GM21737 (cell line): ENCODE measurements at regions not wholly inside any gene's neighbourhood (a gene's known extent, or its start where the extent isn't known, plus 50 kb on each side); places are given as distances from the start of the nearest gene placed in this dataset.
"Not testable (repeated sequence)": the region's sequence is repeated elsewhere in the genome, so short reads cannot be mapped to it uniquely, and the experiment has no call there.

Source experiments
- ATAC-seq: cut with Tn5 transposase; IDR thresholded peaks from one replicate; pipeline ENCODE4 v1.9.1; 2021; ENCODE audit warnings: mild to moderate bottlenecking, moderate library complexity; ENCODE audit not compliant: unreplicated experiment

DNA sequence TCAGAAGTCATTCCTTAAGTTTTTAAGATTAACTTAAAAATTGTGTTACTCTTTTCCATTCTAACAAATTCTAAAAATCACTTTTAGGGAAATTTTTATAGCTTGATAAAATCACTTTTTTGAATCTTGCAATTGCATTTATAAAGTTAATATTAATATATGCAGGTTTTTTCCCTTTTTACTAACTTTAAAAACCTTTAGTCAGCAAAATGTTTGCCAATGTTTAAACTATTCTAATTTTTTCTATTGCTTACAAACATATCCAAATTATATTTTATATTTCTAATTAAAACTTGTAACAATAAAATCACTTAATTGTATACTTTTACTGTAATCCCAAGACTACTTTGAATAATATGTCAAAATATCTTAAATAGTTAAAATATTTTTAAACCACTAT lies 839.4 kb downstream of the TBL1XR1 start:
- ATAC-seq = no peak

DNA sequence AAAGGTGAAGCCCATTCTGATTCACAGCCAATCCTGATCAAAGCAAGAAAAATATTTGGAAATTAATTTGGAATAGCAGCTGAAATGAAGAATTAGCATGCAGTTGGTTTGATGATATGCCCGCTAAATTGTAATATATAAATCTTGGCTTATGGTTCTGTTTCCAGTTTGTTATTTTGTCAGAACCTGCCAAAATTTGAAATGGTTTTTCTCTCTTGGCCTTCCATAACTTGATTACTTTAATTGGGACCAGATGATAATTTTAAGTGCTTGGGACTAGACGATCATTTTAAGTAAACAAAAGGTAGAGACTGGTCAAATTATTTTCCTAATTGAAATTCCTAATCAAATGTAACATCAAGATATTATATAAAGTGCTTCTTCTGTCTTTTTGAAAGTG lies 842.4 kb downstream of the TBL1XR1 start:
- ATAC-seq = no peak

DNA sequence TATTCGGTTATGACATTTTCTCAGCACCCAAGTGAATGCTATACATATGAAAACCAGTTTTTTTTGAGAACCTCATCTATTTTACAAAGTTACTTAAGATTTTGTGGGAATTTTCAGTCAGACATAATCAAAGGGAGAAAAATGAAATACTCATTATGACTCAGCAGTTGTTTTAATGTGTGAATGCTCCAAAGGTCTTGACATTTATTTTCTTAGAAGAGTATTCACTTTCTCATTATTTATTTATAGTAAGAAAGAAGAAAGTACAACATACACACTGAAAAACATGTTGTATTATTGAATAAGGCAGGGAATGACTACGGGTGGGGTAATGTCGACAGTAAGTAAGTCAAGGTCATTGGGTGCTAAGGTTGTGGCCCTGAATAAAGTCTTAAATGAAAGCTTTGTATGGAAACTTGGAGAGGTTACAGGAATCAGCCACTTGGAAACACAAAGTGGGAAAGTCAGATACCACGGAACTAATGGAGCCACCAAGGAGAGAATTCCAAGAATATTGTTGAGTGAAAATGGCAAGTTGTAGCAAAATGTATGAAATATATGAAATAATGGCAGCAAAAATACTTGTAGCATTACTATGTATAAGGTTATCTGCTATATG lies 844.5 kb downstream of the TBL1XR1 start:
- ATAC-seq = no peak

DNA sequence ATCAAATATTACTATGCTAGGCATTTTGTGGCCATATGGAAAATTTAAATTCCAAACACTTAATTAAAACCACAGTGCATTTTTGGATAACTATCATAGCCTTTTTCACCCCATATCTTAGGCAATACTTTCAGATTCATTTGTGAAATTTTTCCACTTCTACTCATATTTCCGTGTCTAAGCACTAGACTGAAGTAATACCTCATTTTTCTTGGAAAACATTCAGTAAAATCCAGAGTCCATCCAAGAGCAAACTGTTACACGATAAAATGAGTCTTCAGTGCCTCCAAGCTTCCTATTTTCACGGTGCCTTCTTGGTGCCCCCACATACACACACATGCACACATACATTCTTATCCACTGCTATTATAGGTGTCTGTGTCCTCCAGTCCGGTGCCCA lies 845.9 kb downstream of the TBL1XR1 start:
- no peak for ATAC-seq

DNA sequence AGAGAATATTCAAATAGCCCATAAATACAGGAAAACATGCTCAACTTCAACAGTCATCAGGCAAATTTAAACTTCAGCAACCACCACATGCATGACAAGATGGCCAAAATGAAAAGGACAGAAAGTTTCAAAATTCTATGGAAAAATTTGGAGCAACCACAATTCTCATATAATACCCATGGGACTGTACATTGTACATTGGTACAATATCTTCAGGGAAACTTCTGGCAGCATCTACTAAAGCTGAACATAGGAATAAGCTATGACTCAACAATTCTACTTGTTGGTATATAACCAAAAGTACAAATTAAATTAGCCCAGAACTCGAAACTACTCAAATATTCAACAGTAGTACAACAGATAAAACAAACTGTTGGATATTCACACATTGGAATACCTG lies 847.6 kb downstream of the TBL1XR1 start:
- no peak for ATAC-seq

DNA sequence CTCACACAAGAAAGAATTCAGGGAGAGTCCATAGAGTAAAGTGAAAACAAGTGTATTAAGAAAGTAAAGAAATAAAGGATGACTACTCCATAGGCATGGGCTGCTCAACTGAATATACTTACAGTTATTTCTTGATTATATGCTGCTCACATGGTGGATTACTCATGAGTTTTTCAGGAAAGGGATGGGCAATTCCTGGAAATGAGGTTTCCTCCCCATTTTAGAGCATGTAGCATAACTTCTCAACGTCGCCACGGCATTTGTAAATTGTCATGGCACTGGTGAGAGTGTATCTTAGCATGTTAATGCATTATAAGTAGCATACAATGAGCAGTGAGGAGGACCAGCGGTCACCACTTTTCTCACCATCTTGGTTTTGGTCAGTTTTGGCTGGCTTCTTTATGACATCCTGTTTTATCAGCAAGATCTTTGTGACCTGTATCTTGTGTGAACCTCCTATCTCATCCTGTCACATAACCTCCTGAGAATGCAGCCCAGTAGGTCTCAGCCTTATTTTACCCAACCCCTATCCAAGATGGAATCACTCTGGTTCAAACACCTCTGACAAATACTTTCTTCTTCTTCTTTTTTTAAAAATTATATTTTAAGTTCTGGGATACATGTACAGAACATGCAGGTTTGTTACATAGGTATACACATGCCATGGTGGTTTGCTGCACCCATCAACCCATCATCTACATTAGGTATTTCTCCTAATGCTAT lies 849.7 kb downstream of the TBL1XR1 start:
- no peak for ATAC-seq

DNA sequence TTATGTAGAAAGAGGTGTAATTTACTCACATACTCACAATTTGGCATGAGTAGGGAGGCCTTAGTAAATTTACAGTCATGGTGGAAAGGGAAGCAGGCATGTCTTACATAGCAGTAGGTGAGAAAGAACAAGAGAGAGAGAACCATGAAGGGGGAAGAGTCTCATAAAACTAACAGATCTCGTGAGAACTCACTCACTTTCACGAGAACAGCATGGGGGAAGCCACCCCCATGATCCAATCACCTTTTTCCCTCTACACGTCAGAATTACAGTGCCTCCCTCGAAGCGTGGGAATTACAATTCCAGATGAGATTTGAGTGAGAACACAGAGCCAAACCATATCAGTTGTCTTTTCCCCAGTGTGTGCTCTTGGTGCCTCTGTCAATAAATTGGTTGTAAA lies 855.3 kb downstream of the TBL1XR1 start:
- no peak for ATAC-seq

DNA sequence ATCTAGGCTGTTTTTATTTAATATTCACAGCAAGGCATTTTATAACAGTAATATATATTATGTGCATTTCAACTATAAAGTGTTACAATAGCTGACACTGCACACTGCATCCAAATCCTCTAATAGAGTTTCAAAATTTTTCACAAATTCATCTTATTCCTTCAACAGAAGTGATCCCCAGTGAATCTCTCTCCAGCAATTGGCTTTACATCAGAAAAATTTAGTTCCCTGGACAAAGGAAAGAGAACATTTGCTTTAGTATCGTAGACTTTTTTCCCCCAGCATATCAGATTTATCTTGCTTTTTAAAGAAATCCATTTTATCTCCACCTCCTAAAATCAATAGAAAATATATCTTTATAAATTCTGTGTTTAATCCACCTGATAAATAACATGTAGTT lies 868.6 kb downstream of the TBL1XR1 start:
- ATAC-seq = no peak

DNA sequence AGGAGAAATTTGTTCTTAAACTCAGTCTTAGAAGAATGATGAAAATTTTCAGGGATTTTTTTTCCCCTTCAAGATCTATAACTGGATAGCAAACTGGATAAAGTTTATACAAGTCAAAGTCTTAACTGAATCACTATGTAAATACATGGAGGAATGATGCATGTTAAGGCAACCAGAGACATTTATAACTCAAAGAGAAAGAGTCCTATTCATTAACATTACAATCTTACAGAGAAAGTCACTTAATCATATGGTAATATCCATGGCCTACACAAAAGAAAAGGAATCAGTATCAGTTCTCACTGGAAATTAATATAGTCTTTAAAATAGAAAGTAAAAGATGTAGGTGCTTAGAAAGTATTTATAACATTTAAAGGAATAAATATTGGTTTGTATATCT lies 869.1 kb downstream of the TBL1XR1 start:
- no peak for ATAC-seq

DNA sequence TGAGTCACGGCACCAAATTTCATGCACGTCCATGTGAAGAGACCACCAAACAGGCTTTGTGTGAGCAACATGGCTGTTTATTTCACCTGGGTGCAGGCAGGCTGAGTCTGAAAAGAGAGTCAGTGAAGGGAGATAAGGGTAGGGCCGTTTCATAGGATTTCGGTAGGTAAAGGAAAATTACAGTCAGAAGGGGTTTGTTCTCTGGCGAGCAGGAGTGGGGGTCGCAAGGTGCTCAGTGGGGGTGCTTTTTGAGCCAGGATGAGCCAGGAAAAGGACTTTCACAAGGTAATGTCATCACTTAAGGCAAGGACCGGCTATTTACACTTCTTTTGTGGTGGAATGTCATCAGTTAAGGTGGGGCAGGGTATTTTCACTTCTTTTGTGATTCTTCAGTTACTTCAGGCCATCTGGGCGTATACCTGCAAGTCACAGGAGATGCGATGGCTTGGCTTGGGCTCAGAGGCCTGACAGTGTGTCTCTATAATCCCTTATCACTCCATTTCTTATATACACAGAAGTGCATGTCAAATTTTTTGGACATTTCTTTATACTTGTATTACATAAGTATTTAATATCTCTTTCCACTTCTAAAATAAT lies 870.3 kb downstream of the TBL1XR1 start:
- ATAC-seq = not testable (repeated sequence)

DNA sequence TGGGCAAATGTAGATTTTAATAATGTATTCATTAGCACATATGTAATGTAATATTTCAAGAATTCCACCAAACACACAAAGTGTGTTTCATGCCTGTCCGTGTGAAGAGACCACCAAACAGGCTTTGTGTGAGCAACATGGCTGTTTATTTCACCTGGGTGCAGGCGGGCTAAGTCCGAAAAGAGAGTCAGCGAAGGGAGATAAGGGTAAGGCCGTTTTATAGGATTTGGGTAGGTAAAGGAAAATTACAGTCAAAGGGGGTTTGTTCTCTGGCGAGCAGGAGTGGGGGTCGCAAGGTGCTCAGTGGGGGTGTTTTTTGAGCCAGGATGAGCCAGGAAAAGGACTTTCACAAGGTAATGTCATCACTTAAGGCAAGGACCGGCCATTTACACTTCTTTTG lies 875.8 kb downstream of the TBL1XR1 start:
- ATAC-seq = not testable (repeated sequence)

DNA sequence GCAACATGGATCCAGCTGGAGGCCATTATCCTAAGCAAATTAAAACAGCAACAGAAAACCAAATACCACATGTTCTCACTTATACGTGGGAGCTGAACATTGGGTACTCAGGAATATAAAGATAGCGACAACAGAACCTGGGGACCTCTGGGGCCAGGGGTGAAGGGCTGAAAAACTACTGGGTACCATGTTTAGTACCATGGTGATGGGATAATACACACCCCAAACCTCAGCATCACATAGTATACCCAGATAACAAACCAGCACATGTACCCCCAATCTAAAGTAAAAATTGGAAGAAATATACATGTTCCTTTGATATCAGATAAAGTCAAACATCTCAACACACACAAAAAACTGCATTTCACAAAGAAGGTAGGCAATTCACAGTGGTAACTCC lies 876.2 kb downstream of the TBL1XR1 start:
- no peak for ATAC-seq

DNA sequence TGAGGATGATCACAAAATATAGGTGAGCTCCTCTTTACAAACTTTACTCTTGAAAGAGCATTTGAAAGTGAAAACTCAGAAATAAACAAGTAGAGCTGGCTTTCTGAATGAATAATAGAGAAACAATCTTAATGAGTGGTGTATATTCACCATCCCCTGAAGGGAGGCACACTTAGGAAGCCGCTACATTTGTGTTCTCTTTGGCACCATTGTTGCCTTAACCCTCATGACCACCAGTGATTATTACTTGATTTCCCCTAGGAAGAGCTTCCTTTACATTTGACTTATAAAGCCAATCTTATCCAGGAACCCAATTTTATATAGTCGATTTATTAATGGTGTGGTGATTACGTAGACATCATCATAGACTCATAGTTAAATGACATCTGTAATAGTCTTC lies 883.9 kb downstream of the TBL1XR1 start:
- no peak for ATAC-seq

DNA sequence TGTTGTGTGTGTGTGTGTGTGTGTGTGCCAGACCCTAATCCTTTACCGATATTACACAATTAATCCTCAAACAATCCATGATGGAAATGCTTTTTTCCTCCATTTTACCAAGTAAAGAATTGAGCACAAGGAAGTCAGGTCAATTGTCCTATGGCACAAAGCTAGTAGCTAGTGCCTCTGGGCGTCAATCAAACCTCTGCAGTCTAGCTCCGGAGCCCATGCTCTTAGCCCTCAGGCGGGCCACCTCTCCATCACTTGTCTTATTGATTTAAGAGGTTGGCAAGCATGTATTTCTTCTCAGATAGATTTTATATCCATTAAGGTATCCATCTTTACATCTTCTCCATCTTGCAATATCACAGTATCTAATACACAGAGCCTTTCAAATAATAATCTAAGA lies 886.6 kb downstream of the TBL1XR1 start:
- ATAC-seq = no peak

DNA sequence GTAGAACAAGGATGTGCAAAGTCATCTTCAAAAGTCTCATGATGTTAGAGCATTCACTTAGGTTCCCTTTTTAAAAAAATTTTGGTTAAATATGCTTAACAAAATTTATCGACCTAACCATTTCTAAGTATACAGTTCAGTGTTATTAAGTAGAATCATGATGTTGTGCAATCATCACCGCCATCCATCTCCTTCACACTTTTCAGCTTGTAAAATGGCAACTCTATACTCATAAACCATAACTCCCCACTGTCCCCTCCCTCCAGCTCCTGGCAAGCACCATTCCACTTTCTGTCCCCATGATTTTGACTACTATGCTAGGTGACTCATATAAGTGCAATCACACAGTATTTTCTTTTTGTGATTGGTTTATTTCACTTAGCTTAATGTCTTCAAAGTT lies 895.0 kb downstream of the TBL1XR1 start:
- ATAC-seq = no peak

DNA sequence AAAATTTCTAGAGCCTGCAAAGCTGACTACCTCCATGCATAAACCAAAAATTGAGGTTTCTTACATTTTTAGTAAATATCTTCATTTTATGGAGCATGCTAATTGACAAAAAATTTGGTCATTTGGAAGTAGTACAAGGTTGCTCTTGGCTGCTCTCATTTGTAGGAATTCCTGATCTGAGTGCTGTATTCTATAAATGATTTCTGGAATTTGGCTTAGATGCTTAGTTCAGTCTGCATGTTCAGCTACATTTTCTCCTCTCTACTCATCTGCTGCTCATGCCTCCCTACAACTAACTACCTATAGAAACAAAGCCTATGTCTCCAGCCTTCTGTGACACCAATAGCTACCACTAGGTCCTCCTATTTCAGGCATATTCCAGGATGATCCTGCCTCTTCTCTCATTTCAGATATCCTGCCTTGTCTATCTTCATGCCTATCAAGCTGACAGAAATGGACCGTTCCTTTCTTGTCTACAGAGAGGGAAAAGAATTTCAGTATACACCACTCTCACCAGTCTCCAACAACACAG lies 901.1 kb downstream of the TBL1XR1 start:
- ATAC-seq = no peak

DNA sequence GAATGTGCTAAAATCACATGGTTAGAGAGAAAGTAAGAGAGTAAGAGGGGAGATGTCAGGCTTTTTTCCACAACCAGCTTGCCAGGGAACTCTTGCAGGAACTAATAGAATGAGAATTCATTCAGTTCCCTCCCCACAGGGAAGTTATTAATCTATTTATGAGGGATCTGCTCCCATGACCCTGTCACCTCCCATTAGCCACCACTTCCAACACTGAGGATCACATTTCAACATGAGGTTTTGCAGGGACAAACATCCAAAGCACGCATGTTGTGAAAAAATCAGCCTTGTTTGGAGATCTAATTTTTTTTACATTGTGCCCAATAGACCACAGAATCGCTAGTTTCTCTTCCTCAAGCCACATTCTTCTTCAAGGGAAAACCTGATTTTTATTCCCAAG lies 904.0 kb downstream of the TBL1XR1 start:
- no peak for ATAC-seq

DNA sequence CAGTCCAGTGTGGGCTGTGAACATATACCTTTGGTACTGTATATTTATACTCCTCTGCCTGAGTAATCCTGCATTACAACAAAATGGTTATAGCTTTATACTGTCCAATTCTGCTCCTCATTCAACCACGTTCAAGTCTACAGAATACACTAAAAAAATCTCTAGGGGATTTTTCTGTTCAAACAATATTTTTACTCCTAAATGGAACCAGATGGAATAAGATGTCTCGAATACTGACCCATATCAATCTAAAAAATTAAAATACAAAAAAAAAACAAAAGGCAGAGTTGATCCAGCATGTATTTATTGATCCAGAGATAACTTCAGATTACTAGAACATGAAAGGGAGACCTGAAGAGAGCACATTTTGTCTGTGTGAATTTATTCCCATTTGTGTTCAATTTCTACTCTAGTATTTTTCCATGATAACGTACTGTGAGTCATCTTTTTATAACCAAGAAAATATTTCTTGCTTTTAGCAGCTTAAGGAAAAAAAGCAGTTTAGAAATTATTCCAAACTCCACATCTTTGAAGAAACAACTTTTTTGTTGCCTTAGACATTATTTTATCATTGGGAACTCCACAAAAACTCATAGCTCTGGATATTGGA lies 910.7 kb downstream of the TBL1XR1 start:
- ATAC-seq = no peak

DNA sequence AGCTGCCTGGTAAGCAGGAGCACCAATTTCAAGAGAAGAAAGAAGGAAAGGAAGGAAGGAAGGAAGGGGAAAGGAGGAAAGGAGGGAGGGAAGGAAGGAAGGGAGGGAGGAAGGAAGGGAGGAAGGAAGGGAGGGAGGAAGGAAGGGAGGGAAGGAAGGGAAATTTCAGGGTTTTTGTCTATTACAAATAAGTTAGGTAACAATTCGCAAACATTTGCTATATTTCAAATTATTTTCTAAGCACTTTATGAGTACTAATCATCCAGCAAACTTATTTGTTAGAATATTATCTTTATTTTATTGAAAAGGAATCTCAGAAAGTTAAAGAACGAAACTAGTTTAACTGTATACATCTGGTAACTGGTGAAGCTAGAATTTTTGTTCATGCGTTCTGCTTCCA lies 921.7 kb downstream of the TBL1XR1 start:
- ATAC-seq = no peak

DNA sequence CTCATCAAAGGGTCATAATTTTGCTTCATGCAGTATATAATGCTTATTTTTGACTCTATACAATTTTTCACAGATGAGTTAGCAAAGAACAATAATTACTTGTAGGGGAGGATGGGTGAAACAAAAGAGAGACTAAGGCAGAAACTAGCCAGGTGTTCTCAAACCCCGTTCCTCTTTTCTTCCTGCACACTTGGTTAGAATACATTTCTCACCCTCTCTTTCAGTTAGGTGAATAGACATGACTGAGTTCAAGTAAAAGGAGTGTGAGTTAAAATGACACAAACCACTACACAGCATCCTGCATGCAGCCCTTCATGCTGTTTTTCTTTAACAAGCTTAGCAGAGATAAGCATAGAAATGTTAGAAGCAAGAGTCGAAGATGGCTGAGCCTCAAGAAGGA lies 922.2 kb downstream of the TBL1XR1 start:
- ATAC-seq = no peak

DNA sequence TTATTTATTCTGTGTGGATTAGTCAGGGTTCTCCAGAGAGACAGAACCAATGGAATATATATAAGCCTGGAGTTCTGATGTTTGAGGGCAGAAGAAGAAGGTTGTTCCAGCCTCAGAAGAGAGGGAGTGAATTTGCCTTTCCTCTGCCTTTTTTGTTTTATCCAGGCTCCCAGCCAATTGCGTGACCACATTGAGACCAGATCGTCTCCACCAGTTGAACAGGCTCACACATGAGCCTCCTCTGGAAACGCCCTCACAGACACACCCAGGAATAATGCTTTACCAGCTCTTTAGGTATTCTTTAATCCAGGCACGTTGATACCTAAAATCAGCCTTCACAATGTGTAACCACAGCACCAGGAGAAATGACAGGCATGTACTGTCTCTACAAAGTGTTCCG lies 923.1 kb downstream of the TBL1XR1 start:
- ATAC-seq = no peak

DNA sequence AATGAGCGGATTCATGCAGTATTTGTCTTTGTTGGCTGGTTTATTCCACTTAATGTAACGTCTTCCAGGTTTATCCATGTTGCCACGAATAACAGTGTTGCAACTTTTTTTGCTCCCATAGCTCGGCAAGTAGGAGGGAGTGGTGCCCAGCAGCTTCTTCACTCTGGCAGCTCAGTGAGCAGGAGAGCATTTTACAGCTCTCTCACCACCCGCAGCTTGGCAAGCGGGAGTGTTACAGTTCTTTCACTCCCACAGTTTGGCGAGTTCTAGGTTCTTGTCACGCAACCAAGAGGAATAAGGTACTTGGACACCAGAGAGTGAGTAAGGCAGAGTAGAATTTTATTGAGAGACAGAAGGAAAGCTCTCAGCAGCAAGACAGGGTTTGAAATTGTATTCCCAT lies 935.2 kb downstream of the TBL1XR1 start:
- ATAC-seq = no peak
